ENCODE measurements at regions not wholly inside any gene's neighbourhood (a gene's known extent, or its start where the extent isn't known, plus 50 kb on each side); places are given as distances from the start of the nearest gene placed in this dataset.

DNA sequence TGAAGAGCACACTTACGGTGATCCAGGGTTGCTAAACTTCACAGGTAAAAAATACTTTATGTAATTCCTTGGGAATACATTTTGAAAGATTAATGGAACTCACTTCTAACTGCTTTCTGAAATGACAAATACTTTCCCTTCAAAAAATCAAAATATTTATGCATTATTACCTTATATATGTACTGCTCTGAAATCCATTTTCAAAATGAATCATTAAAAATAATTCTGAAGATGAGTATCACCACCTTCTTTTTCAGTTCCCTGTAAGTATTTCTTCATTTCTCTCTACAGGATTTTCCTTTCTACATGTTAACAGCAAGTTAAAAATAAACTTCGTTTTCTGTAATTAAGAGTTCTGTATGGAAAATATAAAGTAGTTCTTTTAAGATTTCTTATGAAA, 428.6 kb downstream of the TMA16 start:
- intact Hi-C loops (cut with micrococcal nuclease; ENCODE audit: unreplicated experiment) = no loop called here
- POLR2A ChIA-PET = interaction anchor here (0.6 to 0.8 kb wide), 2 partner anchors 11 to 22 kb away, joined by 3 to 4 read pairs; no protein-coding TSS in a partner anchor

DNA sequence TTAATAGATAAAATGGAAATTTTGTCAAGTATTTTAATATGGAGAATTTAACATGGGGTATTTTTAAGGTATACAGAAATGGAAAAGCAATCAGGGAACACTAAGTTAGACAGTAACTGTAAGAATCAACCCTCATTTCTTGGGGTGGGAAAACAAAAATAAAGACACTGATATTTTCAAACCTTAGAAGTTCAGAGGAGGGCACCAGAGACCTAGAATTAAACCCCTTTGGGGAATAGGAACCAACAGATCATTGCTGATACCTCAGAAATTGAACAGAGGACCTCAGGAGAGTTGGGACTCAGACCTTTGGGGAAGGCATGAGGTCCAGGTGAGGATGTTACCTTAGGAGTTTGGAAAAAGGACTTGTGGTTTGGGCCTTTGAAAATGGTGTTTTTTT, 435.6 kb downstream of the TMA16 start:
- Histone ChIP-seq H3K4me2 (ENCODE audit: low read length) (no peak overlapping the region), H3K79me2 (ENCODE audit: insufficient read depth, low read depth, low read length) (no peaks in the 10 kb centered on the region), H3K4me1 (ENCODE audit: insufficient read depth, low read length, poor library complexity, severe bottlenecking) (no peaks in the 10 kb centered on the region), H3K9me3 (ENCODE audit: low read length) (no peaks in the 10 kb centered on the region), H3K9me2 (ENCODE audit: insufficient read depth, low read length) (no peaks in the 10 kb centered on the region), H3K36me3 (ENCODE audit: insufficient read depth, low read length) (no peaks in the 10 kb centered on the region), H3K27ac (ENCODE audit: low read depth, low read length, poor library complexity, severe bottlenecking) (no peak overlapping the region), H3K4me3 (ENCODE audit: low read depth, low read length, poor library complexity, severe bottlenecking) (no peak overlapping the region), H4K20me1 (ENCODE audit: insufficient read depth, low read length) (no peaks in the 10 kb centered on the region), H2AFZ (ENCODE audit: low read length) (no peak overlapping the region)
- POLR2A ChIA-PET = interaction anchor here (0.7 kb wide), 1 partner anchor 15 kb away, joined by 4 read pairs; no protein-coding TSS in a partner anchor
- no peak for DNase-seq (ENCODE audit: low spot score)
- TF ChIP-seq EZH2phosphoT487 (IDR thresholded peaks at IDR 0.05; ENCODE audit: borderline replicate concordance, low read depth, low read length) = no peak
- TF ChIP-seq, protein P1, sequence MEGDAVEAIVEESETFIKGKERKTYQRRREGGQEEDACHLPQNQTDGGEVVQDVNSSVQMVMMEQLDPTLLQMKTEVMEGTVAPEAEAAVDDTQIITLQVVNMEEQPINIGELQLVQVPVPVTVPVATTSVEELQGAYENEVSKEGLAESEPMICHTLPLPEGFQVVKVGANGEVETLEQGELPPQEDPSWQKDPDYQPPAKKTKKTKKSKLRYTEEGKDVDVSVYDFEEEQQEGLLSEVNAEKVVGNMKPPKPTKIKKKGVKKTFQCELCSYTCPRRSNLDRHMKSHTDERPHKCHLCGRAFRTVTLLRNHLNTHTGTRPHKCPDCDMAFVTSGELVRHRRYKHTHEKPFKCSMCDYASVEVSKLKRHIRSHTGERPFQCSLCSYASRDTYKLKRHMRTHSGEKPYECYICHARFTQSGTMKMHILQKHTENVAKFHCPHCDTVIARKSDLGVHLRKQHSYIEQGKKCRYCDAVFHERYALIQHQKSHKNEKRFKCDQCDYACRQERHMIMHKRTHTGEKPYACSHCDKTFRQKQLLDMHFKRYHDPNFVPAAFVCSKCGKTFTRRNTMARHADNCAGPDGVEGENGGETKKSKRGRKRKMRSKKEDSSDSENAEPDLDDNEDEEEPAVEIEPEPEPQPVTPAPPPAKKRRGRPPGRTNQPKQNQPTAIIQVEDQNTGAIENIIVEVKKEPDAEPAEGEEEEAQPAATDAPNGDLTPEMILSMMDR (conservative IDR thresholded peaks at IDR 0.05; ENCODE audit: low read length) = no peak
- no TSS peak for BruUV-seq (replicated peaks)
- intact Hi-C loops (cut with micrococcal nuclease; ENCODE audit: unreplicated experiment) = no loop called here
- CTCF ChIA-PET (ENCODE audit: unreplicated experiment) = no interaction called here

More for the DNA sequence above, 428.6 kb downstream of the TMA16 start:
- no peak overlapping the region for H3K4me2 ChIP-seq (ENCODE audit: low read length)
- no peak for TF ChIP-seq EZH2phosphoT487 (IDR thresholded peaks at IDR 0.05; ENCODE audit: borderline replicate concordance, low read depth, low read length)
- TF ChIP-seq, protein P1 (conservative IDR thresholded peaks at IDR 0.05; ENCODE audit: low read length) = no peak
- no peak for DNase-seq (ENCODE audit: low spot score)
- no peak overlapping the region for H3K27ac ChIP-seq (ENCODE audit: low read depth, low read length, poor library complexity, severe bottlenecking)
- H3K4me3 ChIP-seq (ENCODE audit: low read depth, low read length, poor library complexity, severe bottlenecking) = no peak overlapping the region
- no peaks in the 10 kb centered on the region for H3K4me1 ChIP-seq (ENCODE audit: insufficient read depth, low read length, poor library complexity, severe bottlenecking)
- no peaks in the 10 kb centered on the region for H3K9me2 ChIP-seq (ENCODE audit: insufficient read depth, low read length)
- no peaks in the 10 kb centered on the region for H3K36me3 ChIP-seq (ENCODE audit: insufficient read depth, low read length)
- no peaks in the 10 kb centered on the region for H3K79me2 ChIP-seq (ENCODE audit: insufficient read depth, low read depth, low read length)
- BruUV-seq (replicated peaks) = no TSS peak
- H3K9me3 ChIP-seq (ENCODE audit: low read length) = no peaks in the 10 kb centered on the region
- H2AFZ ChIP-seq (ENCODE audit: low read length) = no peak overlapping the region
- CTCF ChIA-PET (ENCODE audit: unreplicated experiment) = no interaction called here
- no peaks in the 10 kb centered on the region for H4K20me1 ChIP-seq (ENCODE audit: insufficient read depth, low read length)

DNA sequence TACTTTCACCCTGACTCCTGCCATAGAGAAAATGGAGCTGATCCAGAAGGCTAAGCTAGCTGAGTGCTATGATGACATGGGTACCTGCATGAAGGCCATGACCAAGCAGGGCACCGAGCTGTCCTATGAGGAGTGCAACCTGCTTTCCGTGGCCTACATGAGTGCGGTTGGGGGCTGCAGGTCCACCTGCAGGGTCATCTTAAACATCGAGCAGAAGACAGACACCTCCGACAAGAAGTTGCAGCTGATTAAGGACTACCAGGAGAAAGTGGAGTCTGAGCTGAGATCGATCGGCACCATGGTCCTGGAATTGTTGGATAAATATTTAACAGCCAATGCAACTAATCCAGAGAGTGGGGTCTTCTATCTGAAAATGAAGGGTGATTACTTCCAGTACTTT, 438.0 kb downstream of the TMA16 start:
- intact Hi-C loops (cut with micrococcal nuclease; ENCODE audit: unreplicated experiment) = no loop called here
- CTCF ChIA-PET (ENCODE audit: unreplicated experiment) = no interaction called here
- no peak overlapping the region for H2AFZ ChIP-seq (ENCODE audit: low read length)
- H3K27ac ChIP-seq (ENCODE audit: low read depth, low read length, poor library complexity, severe bottlenecking) = no peak overlapping the region
- no peaks in the 10 kb centered on the region for H4K20me1 ChIP-seq (ENCODE audit: insufficient read depth, low read length)
- no peaks in the 10 kb centered on the region for H3K36me3 ChIP-seq (ENCODE audit: insufficient read depth, low read length)
- no peaks in the 10 kb centered on the region for H3K4me1 ChIP-seq (ENCODE audit: insufficient read depth, low read length, poor library complexity, severe bottlenecking)
- no peak for DNase-seq (ENCODE audit: low spot score)
- no peaks in the 10 kb centered on the region for H3K9me2 ChIP-seq (ENCODE audit: insufficient read depth, low read length)
- POLR2A ChIA-PET = interaction anchor here (0.5 to 0.7 kb wide), 2 partner anchors 40 to 75 kb away, joined by 3 read pairs; no protein-coding TSS in a partner anchor
- H3K79me2 ChIP-seq (ENCODE audit: insufficient read depth, low read depth, low read length) = no peaks in the 10 kb centered on the region
- no peak overlapping the region for H3K4me3 ChIP-seq (ENCODE audit: low read depth, low read length, poor library complexity, severe bottlenecking)
- H3K4me2 ChIP-seq (ENCODE audit: low read length) = no peak overlapping the region
- H3K9me3 ChIP-seq (ENCODE audit: low read length) = no peaks in the 10 kb centered on the region
- BruUV-seq (replicated peaks) = no TSS peak
- TF ChIP-seq, protein P1 (conservative IDR thresholded peaks at IDR 0.05; ENCODE audit: low read length) = no peak
- TF ChIP-seq EZH2phosphoT487 (IDR thresholded peaks at IDR 0.05; ENCODE audit: borderline replicate concordance, low read depth, low read length) = no peak

Data from OCI-LY7 (cell line).